ENCODE measurements at regions not wholly inside any gene's neighbourhood (a gene's known extent, or its start where the extent isn't known, plus 50 kb on each side); places are given as distances from the start of the nearest gene placed in this dataset.
"Not testable (repeated sequence)": the region's sequence is repeated elsewhere in the genome, so short reads cannot be mapped to it uniquely, and the experiment has no call there.

GRCh38 chr3:145017959-145018358, 1046.3 kb downstream of the DIPK2A start:
- Histone ChIP-seq H3K4me1 (ENCODE audit: control insufficient read depth, insufficient read depth, low read length) (no peaks in the 10 kb centered on the region), H3K27me3 (ENCODE audit: control insufficient read depth in 1 of 2, insufficient read depth in 2 of 2, low read length in 2 of 2) (no peaks in the 10 kb centered on the region), H3K9me3 (ENCODE audit: control insufficient read depth in 2 of 2, low read length in 2 of 2) (no peaks in the 10 kb centered on the region), H3K4me3 (ENCODE audit: low read length in 2 of 2) (no peak overlapping the region), H3K9ac (ENCODE audit: low read length in 2 of 2) (no peak overlapping the region), H3K36me3 (ENCODE audit: control insufficient read depth in 2 of 2, insufficient read depth in 2 of 2, low read length in 2 of 2) (no peaks in the 10 kb centered on the region), H3K27ac (ENCODE audit: low read length) (no peak overlapping the region)

DNA sequence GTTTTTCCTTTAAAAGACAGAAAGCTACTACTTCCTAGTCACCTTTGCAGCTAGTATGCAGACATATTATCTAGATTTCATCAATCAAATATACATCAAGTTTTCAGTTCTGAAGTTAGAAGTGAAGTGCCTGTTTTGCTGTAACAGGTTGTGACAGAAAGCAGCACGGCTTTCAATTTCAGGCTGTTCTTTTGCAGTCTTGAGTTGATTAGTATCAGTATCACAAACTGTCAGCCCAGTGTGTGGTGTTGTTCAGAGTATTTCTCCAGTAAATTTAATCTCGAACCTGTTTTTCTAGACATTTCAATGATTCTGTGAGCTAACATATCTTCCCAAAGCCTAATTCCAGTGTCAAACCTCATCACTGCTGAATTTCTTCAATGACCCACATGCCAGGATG, 1050.8 kb downstream of the DIPK2A start:
- Histone ChIP-seq H3K9me3 (ENCODE audit: control insufficient read depth in 2 of 2, low read length in 2 of 2) (no peaks in the 10 kb centered on the region), H3K27me3 (ENCODE audit: control insufficient read depth in 1 of 2, insufficient read depth in 2 of 2, low read length in 2 of 2) (no peaks in the 10 kb centered on the region), H3K4me1 (ENCODE audit: control insufficient read depth, insufficient read depth, low read length) (no peaks in the 10 kb centered on the region), H3K9ac (ENCODE audit: low read length in 2 of 2) (no peak overlapping the region), H3K27ac (ENCODE audit: low read length) (no peak overlapping the region), H3K36me3 (ENCODE audit: control insufficient read depth in 2 of 2, insufficient read depth in 2 of 2, low read length in 2 of 2) (no peaks in the 10 kb centered on the region), H3K4me3 (ENCODE audit: low read length in 2 of 2) (no peak overlapping the region)

GRCh38 chr3:145024700-145025099, 1053.1 kb downstream of the DIPK2A start:
- H3K4me1 ChIP-seq (ENCODE audit: control insufficient read depth, insufficient read depth, low read length): no peaks in the 10 kb centered on the region
- H3K27ac ChIP-seq (ENCODE audit: low read length): no peak overlapping the region
- H3K9me3 ChIP-seq (ENCODE audit: control insufficient read depth in 2 of 2, low read length in 2 of 2): no peaks in the 10 kb centered on the region
- no peaks in the 10 kb centered on the region for H3K27me3 ChIP-seq (ENCODE audit: control insufficient read depth in 1 of 2, insufficient read depth in 2 of 2, low read length in 2 of 2)
- H3K9ac ChIP-seq (ENCODE audit: low read length in 2 of 2): no peak overlapping the region
- no peaks in the 10 kb centered on the region for H3K36me3 ChIP-seq (ENCODE audit: control insufficient read depth in 2 of 2, insufficient read depth in 2 of 2, low read length in 2 of 2)
- no peak overlapping the region for H3K4me3 ChIP-seq (ENCODE audit: low read length in 2 of 2)

GRCh38 chr3:145027186-145027585, 1055.6 kb downstream of the DIPK2A start:
- H3K4me3 ChIP-seq (ENCODE audit: low read length in 2 of 2); H3K4me1 ChIP-seq (ENCODE audit: control insufficient read depth, insufficient read depth, low read length); H3K36me3 ChIP-seq (ENCODE audit: control insufficient read depth in 2 of 2, insufficient read depth in 2 of 2, low read length in 2 of 2); H3K27ac ChIP-seq (ENCODE audit: low read length); H3K27me3 ChIP-seq (ENCODE audit: control insufficient read depth in 1 of 2, insufficient read depth in 2 of 2, low read length in 2 of 2); H3K9me3 ChIP-seq (ENCODE audit: control insufficient read depth in 2 of 2, low read length in 2 of 2); H3K9ac ChIP-seq (ENCODE audit: low read length in 2 of 2): not testable (repeated sequence)

DNA sequence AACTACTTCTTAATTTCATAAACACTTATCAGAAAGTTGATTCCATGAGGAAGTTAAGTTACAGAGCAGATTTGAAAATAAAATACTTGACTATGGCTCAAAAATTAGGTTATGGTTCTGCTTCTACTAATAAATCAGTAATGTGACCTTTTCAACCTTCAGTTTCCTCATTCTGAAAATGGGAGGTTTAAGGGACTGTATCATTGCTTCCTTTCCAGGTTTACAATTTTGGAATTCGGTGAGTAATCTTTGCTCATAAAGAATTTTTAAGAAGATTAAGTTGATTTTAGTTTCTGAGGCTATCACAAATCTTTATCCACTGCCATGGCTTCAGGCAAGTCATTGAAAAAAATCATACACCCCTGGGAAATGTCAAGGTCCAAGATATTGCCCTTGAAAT, 1061.2 kb downstream of the DIPK2A start:
- Histone ChIP-seq H3K36me3 (ENCODE audit: control insufficient read depth in 2 of 2, insufficient read depth in 2 of 2, low read length in 2 of 2) (no peaks in the 10 kb centered on the region), H3K27ac (ENCODE audit: low read length) (no peak overlapping the region), H3K4me1 (ENCODE audit: control insufficient read depth, insufficient read depth, low read length) (no peaks in the 10 kb centered on the region), H3K9ac (ENCODE audit: low read length in 2 of 2) (no peak overlapping the region), H3K27me3 (ENCODE audit: control insufficient read depth in 1 of 2, insufficient read depth in 2 of 2, low read length in 2 of 2) (no peaks in the 10 kb centered on the region), H3K4me3 (ENCODE audit: low read length in 2 of 2) (no peak overlapping the region), H3K9me3 (ENCODE audit: control insufficient read depth in 2 of 2, low read length in 2 of 2) (no peaks in the 10 kb centered on the region)

- Histone ChIP-seq H3K4me1 (ENCODE audit: control insufficient read depth, insufficient read depth, low read length) (no peaks in the 10 kb centered on the region), H3K4me3 (ENCODE audit: low read length in 2 of 2) (no peak overlapping the region), H3K36me3 (ENCODE audit: control insufficient read depth in 2 of 2, insufficient read depth in 2 of 2, low read length in 2 of 2) (no peaks in the 10 kb centered on the region), H3K27ac (ENCODE audit: low read length) (no peak overlapping the region), H3K27me3 (ENCODE audit: control insufficient read depth in 1 of 2, insufficient read depth in 2 of 2, low read length in 2 of 2) (no peaks in the 10 kb centered on the region), H3K9ac (ENCODE audit: low read length in 2 of 2) (no peak overlapping the region), H3K9me3 (ENCODE audit: control insufficient read depth in 2 of 2, low read length in 2 of 2) (no peaks in the 10 kb centered on the region)
Measured at GRCh38 chr3:145035682-145036081, 1064.1 kb downstream of the DIPK2A start.

DNA sequence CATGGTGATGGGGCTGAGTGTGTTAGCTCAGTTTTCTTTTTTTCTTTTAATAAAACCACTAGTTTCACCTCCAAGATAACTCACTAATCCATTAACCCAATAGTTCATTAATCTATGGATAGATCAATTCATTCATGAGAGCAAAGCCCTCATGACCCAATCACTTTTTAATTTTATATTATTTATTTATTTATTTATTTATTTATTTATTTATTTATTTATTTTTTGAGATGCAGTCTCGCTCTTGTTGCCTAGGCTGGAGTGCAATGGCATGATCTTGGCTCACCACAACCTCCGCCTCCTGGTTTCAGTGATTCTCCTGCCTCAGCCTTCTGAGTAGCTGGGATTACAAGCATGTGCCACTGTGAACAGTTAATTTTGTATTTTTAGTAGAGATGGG, 1082.4 kb downstream of the DIPK2A start:
- not testable (repeated sequence) for H3K27me3 ChIP-seq (ENCODE audit: control insufficient read depth in 1 of 2, insufficient read depth in 2 of 2, low read length in 2 of 2); H3K4me1 ChIP-seq (ENCODE audit: control insufficient read depth, insufficient read depth, low read length); H3K36me3 ChIP-seq (ENCODE audit: control insufficient read depth in 2 of 2, insufficient read depth in 2 of 2, low read length in 2 of 2); H3K9ac ChIP-seq (ENCODE audit: low read length in 2 of 2); H3K4me3 ChIP-seq (ENCODE audit: low read length in 2 of 2); H3K27ac ChIP-seq (ENCODE audit: low read length); H3K9me3 ChIP-seq (ENCODE audit: control insufficient read depth in 2 of 2, low read length in 2 of 2)

GRCh38 chr3:145055375-145056076, 1083.9 kb downstream of the DIPK2A start:
- H3K36me3 ChIP-seq (ENCODE audit: control insufficient read depth in 2 of 2, insufficient read depth in 2 of 2, low read length in 2 of 2): no peaks in the 10 kb centered on the region
- no peak overlapping the region for H3K9ac ChIP-seq (ENCODE audit: low read length in 2 of 2)
- H3K4me3 ChIP-seq (ENCODE audit: low read length in 2 of 2): no peak overlapping the region
- H3K27ac ChIP-seq (ENCODE audit: low read length): no peak overlapping the region
- H3K4me1 ChIP-seq (ENCODE audit: control insufficient read depth, insufficient read depth, low read length): no peaks in the 10 kb centered on the region
- H3K9me3 ChIP-seq (ENCODE audit: control insufficient read depth in 2 of 2, low read length in 2 of 2): no peaks in the 10 kb centered on the region
- no peaks in the 10 kb centered on the region for H3K27me3 ChIP-seq (ENCODE audit: control insufficient read depth in 1 of 2, insufficient read depth in 2 of 2, low read length in 2 of 2)

GRCh38 chr3:145058483-145058882, 1086.9 kb downstream of the DIPK2A start:
- Histone ChIP-seq H3K36me3 (ENCODE audit: control insufficient read depth in 2 of 2, insufficient read depth in 2 of 2, low read length in 2 of 2) (no peaks in the 10 kb centered on the region), H3K4me1 (ENCODE audit: control insufficient read depth, insufficient read depth, low read length) (no peaks in the 10 kb centered on the region), H3K4me3 (ENCODE audit: low read length in 2 of 2) (no peak overlapping the region), H3K9me3 (ENCODE audit: control insufficient read depth in 2 of 2, low read length in 2 of 2) (peaks cover 3 to 10% of the 10 kb centered on the region in 2 donors), H3K27me3 (ENCODE audit: control insufficient read depth in 1 of 2, insufficient read depth in 2 of 2, low read length in 2 of 2) (no peaks in the 10 kb centered on the region), H3K9ac (ENCODE audit: low read length in 2 of 2) (no peak overlapping the region), H3K27ac (ENCODE audit: low read length) (no peak overlapping the region)

DNA sequence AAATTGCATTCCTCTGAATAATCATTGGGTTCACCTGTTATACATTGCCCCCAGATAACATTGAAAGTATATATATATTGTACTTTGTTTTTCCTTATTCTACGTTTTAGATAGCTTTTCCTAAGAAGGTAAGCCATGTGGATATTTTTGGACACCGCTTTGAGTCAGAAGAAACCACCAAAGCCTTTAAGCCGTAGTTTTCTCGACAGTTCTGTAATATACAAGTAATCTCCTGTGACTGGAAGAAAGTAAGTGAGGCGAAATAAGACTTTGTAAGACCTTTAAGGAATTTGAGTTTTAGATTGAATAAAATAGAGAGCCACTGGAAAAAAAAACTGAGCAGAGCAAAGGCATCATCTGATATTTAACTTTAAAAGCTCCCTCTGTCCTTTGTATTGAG, 1092.0 kb downstream of the DIPK2A start:
- peaks cover 3 to 10% of the 10 kb centered on the region in 2 donors for H3K9me3 ChIP-seq (ENCODE audit: control insufficient read depth in 2 of 2, low read length in 2 of 2)
- no peaks in the 10 kb centered on the region for H3K36me3 ChIP-seq (ENCODE audit: control insufficient read depth in 2 of 2, insufficient read depth in 2 of 2, low read length in 2 of 2)
- H3K4me1 ChIP-seq (ENCODE audit: control insufficient read depth, insufficient read depth, low read length): no peaks in the 10 kb centered on the region
- H3K4me3 ChIP-seq (ENCODE audit: low read length in 2 of 2): no peak overlapping the region
- no peak overlapping the region for H3K9ac ChIP-seq (ENCODE audit: low read length in 2 of 2)
- H3K27me3 ChIP-seq (ENCODE audit: control insufficient read depth in 1 of 2, insufficient read depth in 2 of 2, low read length in 2 of 2): no peaks in the 10 kb centered on the region
- H3K27ac ChIP-seq (ENCODE audit: low read length): no peak overlapping the region

DNA sequence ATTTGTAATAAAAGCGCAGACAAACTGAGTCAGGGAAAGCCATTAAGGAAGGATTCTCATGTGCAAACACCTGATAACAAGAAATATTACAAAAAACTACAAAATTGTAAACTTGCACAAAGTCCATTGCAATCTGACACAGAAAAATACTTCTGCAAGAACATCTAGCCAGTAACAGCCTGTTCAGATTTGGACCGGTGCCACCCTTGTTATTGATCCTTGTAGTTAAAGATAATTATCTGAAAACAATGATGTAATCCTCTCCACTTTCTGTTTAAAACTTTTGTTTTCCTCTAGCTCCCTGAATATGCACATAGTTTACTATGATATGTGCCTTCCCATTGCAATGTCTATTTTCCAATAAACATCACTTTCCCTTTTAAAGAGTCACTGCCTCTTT, 1090.2 kb downstream of the PLOD2 start:
- no peak overlapping the region for H3K9ac ChIP-seq (ENCODE audit: low read length in 2 of 2)
- no peaks in the 10 kb centered on the region for H3K9me3 ChIP-seq (ENCODE audit: control insufficient read depth in 2 of 2, low read length in 2 of 2)
- H3K27me3 ChIP-seq (ENCODE audit: control insufficient read depth in 1 of 2, insufficient read depth in 2 of 2, low read length in 2 of 2): no peaks in the 10 kb centered on the region
- no peaks in the 10 kb centered on the region for H3K36me3 ChIP-seq (ENCODE audit: control insufficient read depth in 2 of 2, insufficient read depth in 2 of 2, low read length in 2 of 2)
- H3K4me1 ChIP-seq (ENCODE audit: control insufficient read depth, insufficient read depth, low read length): no peaks in the 10 kb centered on the region
- H3K4me3 ChIP-seq (ENCODE audit: low read length in 2 of 2): no peak overlapping the region
- no peak overlapping the region for H3K27ac ChIP-seq (ENCODE audit: low read length)

Measured in stomach smooth muscle (tissue), 2 donors.